Spleen (tissue), 7 donors: ENCODE measurements at regions not wholly inside any gene's neighbourhood (a gene's known extent, or its start where the extent isn't known, plus 50 kb on each side); places are given as distances from the start of the nearest gene placed in this dataset.

Experiments used
- CTCF ChIP-seq, 11 experiments: fragments of 200-600 bp in 7 of 11; fragments of 450-650 bp in 4 of 11; sonication (generic) in 4 of 11; IDR thresholded peaks in 8 of 11; conservative IDR thresholded peaks in 3 of 11; 1 replicate in 7 of 11; 2 replicates in 4 of 11; pipeline versions ENCODE4 v1.4.0 to v1.8.0; 2016 to 2021; ENCODE audit warnings: antibody characterized with exemption in 11 of 11, inconsistent platforms in 4 of 11, mild to moderate bottlenecking in 1 of 11
- POLR2A ChIP-seq, 3 donors: fragments of 450-650 bp; IDR thresholded peaks; one replicate each; pipeline ENCODE4 v1.5.1; 2017; ENCODE audit warnings: antibody characterized with exemption in 3 of 3, mild to moderate bottlenecking in 1 of 3
- donor health status: DM: no; HTN: no; CAD: no; lungs with moderate emphysema.
- donor health status: DM: no; HTN: no; CAD: no.
- donor health status: DM: no; HTN: no; CAD: no.

- TF ChIP-seq CTCF (IDR thresholded peaks at IDR 0.05 in 8 of 11, conservative IDR thresholded peaks at IDR 0.05 in 3 of 11): no peak
- no peak for TF ChIP-seq POLR2A (IDR thresholded peaks at IDR 0.05)
Measured at GRCh38 chr15:45962733-45963132, 327.9 kb downstream of the SQOR start.
